HCT116 (cell line): ENCODE measurements at regions not wholly inside any gene's neighbourhood (a gene's known extent, or its start where the extent isn't known, plus 50 kb on each side); places are given as distances from the start of the nearest gene placed in this dataset.

Source experiments
- CBX3 ChIP-seq: IDR thresholded peaks from 2 replicates; pipeline ENCODE4 v1.6.1; 2012; ENCODE audit warnings: low read depth
- CEBPB ChIP-seq: IDR thresholded peaks from 2 replicates; pipeline ENCODE4 v1.6.1; 2012; ENCODE audit warnings: low read depth
- EZH2 ChIP-seq: fragments of 200-600 bp; sonication (generic); IDR thresholded peaks from 2 replicates; pipeline ENCODE4 v1.6.1; 2017; ENCODE audit warnings: antibody characterized with exemption, mixed run types
- POLR2AphosphoS5 ChIP-seq: IDR thresholded peaks from 2 replicates; pipeline ENCODE4 v1.6.1; 2011; ENCODE audit warnings: mild to moderate bottlenecking, low read depth, low read length, moderate library complexity
- SP1 ChIP-seq: IDR thresholded peaks from 2 replicates; pipeline ENCODE4 v1.6.1; 2012; ENCODE audit warnings: low read depth
- ZFX ChIP-seq: fragments of 450-650 bp; IDR thresholded peaks from 2 replicates; pipeline ENCODE4 v1.6.1; 2017
- TF ChIP-seq, protein P1 (sequence below), 3 experiments: fragments of 200-600 bp in 1 of 3; sonication (generic) in 1 of 3; IDR thresholded peaks in 2 of 3; conservative IDR thresholded peaks in 1 of 3; 2 replicates each; pipeline ENCODE4 v1.5.1; 2012 to 2017; ENCODE audit warnings: low read depth in 2 of 3, low read length in 2 of 3, antibody characterized with exemption in 1 of 3, borderline replicate concordance in 1 of 3, control low read depth in 1 of 3, mild to moderate bottlenecking in 1 of 3, mixed read lengths in 1 of 3, mixed run types in 1 of 3, moderate library complexity in 1 of 3; ENCODE audit not compliant: insufficient read depth in 1 of 3

DNA sequence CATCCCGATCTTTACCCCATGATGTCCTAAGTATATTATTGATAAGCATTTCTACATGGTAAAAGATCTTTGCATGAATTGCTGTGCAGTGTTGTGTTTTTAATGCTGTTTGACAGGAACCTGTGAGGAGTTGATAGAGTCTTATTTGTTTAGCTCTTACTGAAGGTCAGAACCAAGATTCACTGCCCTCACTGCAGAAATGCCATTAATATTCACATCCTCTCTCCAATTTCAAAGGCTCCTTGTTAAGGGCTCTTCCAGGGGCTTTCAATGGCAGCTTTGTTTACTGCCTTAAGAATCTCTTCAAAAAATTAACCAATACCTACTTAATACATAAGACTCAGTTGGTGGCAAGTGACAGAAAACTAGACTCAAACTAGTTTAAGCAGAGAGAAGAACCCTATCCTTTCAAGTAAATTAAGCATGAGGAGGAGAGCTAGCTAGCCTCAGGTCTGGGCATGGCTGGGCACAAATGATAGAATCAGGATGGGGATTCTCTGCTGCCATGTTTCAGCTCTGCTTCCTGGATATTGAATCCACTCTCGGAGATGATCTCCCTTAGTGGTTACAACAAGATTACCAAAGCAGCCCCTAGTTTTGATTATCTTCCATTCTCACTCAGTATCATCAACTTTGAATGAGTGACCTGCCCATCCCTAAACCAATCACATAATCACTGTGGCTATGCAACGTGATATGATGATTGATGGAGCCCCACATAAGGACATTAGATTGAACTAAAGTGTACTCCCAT lies 311.8 kb downstream of the CDH11 start:
- TF ChIP-seq, protein P1, sequence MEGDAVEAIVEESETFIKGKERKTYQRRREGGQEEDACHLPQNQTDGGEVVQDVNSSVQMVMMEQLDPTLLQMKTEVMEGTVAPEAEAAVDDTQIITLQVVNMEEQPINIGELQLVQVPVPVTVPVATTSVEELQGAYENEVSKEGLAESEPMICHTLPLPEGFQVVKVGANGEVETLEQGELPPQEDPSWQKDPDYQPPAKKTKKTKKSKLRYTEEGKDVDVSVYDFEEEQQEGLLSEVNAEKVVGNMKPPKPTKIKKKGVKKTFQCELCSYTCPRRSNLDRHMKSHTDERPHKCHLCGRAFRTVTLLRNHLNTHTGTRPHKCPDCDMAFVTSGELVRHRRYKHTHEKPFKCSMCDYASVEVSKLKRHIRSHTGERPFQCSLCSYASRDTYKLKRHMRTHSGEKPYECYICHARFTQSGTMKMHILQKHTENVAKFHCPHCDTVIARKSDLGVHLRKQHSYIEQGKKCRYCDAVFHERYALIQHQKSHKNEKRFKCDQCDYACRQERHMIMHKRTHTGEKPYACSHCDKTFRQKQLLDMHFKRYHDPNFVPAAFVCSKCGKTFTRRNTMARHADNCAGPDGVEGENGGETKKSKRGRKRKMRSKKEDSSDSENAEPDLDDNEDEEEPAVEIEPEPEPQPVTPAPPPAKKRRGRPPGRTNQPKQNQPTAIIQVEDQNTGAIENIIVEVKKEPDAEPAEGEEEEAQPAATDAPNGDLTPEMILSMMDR (IDR thresholded peaks at IDR 0.05 in 2 of 3, conservative IDR thresholded peaks at IDR 0.05 in 1 of 3; ENCODE audit: borderline replicate concordance in 1 of 3, insufficient read depth in 1 of 3, low read depth in 2 of 3, low read length in 2 of 3): no peak
- no peak for TF ChIP-seq POLR2AphosphoS5
- no peak for TF ChIP-seq CEBPB
- TF ChIP-seq ZFX: no peak
- no peak for TF ChIP-seq CBX3
- no peak for TF ChIP-seq EZH2
- TF ChIP-seq SP1: no peak
